ACHN (cell line): ENCODE measurements at regions not wholly inside any gene's neighbourhood (a gene's known extent, or its start where the extent isn't known, plus 50 kb on each side); places are given as distances from the start of the nearest gene placed in this dataset.

Source experiments
- DNase-seq: peaks from one replicate; pipeline ENCODE4 v3.0.0-alpha.2; 2015
- in situ Hi-C: cut with HindIII; loops from 2 replicates; pipeline ENCODE4 v1.10.0; 2017; ENCODE audit warnings: low sequenced_read_pairs, low pct_ligation_motif_present, low pct_unique_long_range_greater_than_20kb

DNA sequence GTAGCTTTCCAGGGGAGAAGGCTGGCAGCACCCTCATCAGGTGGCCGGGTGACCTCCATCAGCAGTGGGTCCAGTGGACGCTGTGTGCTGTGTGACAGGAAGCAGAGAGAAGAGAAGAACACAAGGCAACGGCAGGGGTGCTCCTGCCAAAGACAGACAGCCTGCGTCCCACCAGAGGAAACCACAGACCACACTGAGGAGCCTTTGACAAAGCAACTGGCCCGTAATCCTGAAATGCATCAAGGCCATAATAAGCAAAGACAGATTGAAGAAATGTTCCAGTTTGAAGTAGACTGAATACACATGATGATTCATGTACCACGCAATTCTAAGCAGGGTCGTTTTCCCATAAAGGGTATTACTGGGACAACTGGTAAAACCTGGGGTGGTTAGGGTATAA lies 172.4 kb downstream of the FBXO15 start:
- DNase-seq: no peak
- in situ Hi-C loops: no loop called here

DNA sequence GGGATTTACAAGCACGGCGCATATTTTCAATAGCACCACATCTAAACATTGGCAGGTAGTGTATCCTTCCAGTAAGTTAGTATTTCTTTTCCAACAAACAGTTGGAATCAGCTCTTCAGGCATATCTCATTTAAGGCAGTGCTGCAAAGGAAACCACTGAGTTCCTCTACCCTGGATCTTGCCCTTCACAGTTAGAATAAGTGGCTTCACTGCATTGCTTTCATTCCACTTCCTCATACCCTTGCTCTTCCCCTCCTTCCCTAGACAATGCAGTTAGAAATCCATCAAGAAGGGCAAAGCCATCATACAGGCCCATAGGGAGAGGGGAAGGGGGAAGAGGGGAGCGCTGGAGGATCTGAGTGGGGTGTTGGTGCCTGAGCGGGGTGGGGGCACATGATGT lies 173.7 kb downstream of the FBXO15 start:
- in situ Hi-C loops: no loop called here
- DNase-seq: no peak

DNA sequence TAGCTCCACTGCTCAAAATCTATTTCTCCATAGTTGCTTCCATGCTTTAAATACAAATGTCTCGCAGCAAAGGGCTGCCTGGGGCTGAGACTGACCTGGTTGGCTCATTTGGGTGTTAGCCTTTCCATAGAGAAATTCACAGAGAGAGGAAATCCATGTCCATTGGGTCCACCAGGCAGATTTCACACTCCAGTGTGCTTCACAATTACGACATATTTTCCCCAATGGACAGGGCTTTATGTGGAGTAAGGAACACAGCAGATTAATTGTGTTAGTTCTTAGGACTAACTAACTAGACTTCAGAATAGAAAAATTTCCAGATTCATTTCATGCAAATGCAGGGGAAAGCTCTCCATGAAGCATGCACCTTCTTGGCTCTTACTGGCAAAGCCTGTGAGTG lies 180.7 kb downstream of the FBXO15 start:
- DNase-seq: no peak
- in situ Hi-C loops: no loop called here

DNA sequence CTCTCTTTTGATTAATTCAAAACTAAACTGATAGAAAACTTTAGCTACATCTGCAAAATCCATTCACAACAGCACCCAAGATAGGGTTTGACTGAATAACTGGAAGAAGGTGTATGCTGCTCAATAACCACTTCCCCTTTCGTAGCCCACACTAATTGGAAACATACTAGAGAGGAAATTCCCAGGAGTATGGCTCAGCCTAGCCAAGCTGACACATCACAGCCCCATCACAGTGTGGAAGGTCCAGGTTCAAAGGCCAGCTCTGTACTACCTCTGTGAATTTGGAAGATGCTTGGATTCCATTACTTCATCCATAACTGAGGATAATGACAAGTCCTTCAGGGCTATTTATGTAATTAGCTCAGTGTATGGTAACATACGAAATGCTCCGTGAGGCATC lies 185.4 kb downstream of the FBXO15 start:
- in situ Hi-C loops: no loop called here
- no peak for DNase-seq

DNA sequence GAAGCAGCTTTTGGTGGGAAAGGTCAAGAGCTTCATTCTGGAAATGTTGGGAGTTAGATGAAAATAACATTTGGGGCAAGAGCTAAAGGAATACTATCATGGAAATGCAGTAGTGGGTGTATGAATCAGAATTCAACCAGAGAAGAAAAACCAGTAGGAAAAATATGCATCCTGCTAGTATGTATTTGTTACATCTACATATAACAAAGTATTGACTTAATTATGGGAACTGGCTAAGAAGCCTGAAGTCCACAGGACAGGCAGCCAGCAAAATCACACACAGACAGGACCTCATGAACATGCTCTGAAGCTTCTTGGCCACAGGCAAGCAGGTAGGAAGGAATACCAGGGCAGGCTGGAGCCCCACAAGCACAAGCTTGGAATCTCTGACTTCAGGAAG lies 185.8 kb downstream of the FBXO15 start:
- in situ Hi-C loops: no loop called here
- DNase-seq: no peak

DNA sequence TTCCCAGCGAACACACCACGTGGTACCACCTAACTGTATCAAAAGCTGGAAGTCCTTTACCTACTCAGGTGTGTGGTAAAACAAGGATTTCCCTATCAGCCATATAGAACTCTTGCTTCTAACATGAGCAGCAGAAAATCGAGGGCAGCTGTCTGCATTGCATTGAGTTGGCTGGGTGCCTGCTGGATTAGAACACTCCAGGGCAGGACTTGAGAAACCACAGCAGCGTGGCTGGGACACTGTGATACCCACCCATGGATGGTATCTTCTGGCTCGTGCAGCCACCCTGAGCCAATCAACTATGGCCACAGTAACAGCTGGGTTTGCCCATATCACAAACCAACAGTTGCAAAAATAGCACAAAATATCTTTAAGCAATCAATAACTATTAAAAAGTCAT lies 188.3 kb downstream of the FBXO15 start:
- no peak for DNase-seq
- in situ Hi-C loops: no loop called here

DNA sequence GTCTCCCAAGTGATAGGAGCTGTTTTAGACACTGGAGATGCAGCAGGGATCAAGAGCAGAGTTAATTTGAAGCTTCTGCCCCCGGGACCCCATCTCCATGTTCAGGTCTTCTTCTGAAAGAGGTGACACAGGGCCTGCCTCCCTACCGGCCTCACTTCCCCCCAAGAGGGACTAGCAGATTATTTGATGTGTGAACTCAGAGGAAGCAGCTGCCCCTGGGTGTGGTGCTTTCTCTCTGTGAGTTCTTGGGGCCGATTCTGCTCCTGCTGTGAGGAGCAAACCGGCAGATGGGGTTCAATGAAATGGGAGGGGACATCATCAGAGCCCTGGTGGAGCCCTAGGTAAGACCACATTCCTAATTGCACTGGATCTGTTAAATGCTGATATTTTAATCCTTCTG lies 193.4 kb downstream of the FBXO15 start:
- in situ Hi-C loops: no loop called here
- DNase-seq: no peak

DNA sequence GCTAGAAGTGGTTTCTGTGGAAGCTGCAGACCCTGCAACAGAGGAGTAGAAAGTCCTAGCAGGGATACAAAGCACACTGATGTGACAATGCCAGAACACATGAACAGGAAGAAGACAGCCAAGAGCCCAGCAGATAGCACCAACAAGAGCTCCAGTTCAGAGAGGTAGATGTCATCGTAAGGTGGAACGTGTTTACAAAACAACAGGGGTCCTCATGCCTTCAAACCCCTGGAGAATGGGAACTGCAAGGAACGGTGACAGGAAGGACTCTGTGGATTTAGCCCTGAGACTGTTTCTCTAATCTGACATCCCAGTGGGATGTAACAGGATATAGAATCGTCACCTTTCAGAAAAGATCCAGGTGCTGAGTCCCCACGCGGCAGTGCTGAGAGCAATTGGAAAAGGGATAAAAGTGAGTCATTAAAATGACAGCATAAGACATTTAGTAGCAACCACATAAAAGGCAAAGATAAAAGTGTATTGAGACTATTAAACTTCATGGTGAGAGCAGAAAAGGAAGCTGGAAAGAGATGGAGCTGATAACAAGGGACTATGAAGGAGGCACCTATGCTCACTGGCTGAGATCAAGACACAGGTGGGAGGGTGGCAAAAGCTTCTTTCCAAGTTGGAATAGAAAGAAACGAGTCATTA lies 195.2 kb downstream of the FBXO15 start:
- in situ Hi-C loops: no loop called here
- DNase-seq: no peak

DNA sequence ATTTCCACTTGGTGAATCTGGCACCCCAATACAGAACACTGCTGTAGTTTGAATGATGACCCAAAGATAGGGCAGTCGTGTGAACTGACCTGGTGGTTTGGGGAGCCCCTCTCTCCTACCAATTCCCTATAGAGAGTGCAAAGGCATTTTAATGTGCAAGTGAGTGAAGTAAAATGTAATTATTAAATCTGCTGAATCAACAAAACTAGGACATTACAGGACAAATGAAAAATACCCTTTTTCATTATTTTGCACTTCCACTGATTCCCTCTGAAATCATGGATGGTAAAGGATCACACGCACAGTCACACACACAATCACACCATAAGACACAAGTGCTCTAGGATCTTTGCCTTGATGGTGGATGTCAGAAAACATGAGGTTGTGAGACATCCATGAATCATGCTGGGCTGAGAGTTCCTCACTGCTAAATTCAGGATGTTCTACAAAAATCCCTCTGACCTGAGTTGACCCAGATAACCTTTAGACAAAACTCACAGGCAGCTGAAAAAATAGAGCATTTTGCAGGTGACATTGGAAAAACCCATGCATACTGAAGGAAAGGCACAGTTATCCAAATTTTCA lies 197.4 kb downstream of the FBXO15 start:
- in situ Hi-C loops: no loop called here

DNA sequence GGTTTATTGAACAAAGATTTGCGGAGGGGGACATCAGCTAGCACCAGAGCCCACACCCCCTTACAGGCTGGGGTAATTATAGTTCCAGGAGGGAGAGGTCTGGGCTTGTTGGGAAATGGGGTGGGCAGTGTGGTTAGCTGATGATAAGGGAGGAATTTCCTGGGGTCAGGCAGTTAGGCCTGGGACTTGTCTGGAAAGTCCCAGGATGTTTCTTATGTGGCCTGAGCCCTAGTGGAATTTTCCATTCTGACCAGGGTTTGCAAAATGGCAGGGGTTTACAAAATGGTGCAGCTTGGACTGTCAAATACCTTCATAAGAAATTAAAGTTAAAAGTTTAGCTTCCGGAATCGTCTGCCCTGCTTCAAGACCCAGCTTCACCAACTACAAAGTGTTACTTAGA lies 199.1 kb downstream of the FBXO15 start:
- DNase-seq: no peak
- in situ Hi-C loops: no loop called here

More for the DNA sequence above, 197.4 kb downstream of the FBXO15 start:
- DNase-seq: no peak

DNA sequence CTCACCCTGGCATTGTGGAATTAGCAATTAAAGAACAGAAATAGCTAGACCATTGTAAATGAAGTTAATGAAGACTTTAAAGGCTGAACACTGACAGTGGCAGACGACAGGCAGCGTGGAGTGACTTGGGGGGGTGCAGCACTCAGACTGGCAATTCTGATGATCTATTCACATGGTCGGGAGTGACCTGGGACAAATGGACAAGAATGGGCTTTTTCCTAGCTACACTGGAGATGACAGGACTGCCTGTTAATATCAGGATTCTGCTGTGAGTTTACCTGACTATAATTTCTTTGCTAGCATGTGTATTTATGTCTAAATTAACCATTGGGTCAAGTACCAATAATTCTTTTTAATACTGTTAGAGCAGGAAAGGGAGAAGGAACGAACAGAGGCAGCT lies 199.6 kb downstream of the FBXO15 start:
- in situ Hi-C loops: no loop called here
- DNase-seq: no peak

DNA sequence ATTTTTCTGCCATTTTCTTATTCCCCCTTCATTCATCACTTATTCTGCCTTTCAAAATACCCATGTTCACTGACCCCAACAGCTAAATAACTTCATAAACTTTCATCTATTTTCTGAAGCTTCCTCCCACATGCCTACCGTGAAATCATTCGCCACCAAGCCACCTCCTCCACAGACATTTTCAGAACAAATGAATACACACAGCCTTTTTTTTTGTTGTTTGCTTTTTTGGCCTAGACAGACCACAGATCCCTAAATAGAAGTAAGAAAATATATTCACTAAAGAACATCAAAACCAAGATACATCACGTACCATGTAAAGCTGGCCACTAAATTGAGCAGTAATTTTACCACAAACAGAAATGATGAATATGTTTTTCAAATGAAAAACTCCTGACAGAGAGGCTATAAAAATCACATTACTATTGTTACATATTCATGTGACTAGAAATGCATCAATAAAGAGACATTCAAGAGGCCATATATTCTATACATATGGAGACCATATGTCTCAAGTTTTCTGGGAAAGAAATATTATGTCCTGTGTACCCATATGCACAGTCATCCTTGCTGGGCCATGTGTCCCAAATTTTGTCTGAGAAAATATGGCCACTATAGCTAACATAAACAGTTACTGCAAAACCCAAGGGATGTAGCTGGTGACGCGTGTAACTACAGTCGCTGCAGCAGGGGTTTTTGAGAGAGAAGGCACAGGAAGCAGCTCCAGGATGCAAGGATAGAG lies 200.3 kb downstream of the FBXO15 start:
- no peak for DNase-seq
- in situ Hi-C loops: no loop called here

DNA sequence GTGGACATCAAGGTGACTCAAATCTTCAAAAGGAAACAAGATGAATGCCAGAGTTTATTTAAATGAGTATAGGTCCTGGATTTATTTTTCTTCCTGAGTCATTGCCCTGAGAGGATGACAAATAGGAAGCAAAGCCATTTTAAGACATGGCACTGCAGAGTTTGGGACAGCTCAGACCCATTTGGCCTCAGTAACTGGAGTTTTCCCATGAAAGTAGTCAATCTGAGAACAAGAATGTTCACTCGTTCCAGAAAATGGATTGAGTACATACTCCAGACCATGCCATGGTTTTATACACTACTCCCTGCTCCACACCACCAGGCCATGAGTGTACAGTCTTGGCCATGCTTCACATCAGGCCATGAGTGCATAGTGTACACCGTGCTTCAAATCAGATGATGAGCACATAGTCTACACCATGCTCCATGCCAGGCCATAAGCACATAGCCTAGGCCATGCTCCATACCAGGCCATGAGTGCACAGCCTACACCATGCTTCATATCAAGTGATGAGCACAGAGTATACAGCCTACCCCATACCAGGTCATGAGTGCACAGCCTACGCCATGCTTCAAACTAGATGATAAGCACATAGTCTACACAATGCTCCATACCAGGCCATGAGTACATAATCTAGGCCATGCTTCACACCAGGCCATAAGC lies 202.4 kb downstream of the FBXO15 start:
- in situ Hi-C loops: no loop called here
- no peak for DNase-seq

DNA sequence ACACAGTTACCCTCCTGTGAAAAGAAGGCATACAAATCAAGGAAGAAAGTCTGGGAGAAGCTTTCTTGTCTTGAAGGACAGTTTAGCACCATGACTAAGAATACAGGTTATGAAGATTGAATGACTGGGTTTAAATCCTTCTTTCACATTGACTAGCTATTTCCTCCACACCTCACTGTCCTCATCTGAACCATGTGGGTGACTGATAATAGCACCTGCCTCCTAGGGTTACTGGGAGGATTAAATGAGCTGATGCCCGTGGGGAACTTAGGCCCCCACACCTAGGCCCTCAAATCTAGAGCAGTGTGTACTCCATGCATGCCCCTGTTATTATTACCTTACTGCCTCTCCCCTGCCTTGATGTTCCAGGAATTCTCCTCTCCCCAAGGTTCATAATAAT lies 202.9 kb downstream of the FBXO15 start:
- no peak for DNase-seq
- in situ Hi-C loops: no loop called here

DNA sequence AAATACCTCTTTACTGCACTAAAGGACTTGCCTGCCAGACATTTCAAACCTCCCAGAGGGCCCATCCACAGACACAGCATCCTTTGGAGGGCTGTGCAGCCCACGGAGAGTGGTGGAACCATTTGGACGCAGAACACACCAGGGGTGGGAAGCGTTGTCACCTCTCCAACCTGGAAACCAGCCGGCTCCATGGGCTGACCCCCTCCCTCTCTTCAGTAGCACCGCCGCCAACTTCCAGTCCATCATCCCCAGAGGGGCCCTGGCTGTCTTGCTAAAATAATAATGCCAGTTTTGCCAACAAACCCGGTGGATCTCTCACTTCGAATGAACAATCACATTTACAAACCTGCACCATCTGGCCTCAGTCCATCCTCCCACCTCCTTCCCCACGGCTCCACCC lies 203.9 kb downstream of the FBXO15 start:
- in situ Hi-C loops: no loop called here
- no peak for DNase-seq

DNA sequence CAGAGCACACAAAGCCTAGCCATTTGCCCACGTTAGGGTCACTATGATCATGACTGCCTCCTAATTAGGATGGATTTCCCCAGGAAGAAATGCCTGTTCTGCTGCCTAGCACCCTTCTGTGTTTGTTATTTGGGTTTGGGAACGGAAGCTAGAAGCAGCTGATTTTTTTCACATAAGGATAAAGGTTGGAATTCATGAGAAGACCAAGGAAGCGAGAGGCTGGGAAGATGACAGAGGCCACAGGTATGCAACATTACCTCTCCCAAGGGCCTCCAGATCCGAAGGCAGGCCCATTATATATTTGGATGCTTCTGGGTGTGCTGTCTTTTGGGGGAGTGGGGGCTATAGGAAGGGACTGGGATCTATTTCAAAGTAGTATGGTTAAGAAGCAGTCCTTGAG lies 204.7 kb downstream of the FBXO15 start:
- DNase-seq: no peak
- in situ Hi-C loops: no loop called here

DNA sequence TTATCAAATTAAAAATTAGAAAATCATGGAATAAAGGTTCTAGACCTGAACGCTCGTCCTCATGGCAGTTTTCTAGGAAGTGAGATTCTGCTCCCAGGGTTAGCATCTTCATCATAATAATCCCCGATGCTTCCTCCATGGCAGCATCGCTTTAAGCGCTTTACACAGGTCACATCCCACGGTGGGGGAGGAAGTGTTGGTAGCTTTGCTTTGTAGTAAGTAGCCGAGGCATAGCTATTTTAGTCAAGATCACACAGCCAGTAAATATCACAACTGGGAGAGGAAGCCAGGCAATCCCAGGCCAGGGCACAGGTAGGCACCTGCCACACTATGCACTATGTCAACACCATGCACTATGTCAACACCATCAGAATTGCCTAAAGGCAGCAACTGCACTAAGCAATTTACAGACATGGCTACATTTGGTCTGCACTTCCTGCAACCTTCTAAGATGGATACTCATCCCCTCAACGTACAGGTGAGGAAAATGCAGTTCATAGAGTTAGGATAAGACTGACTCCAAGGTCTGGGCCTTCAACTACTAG lies 205.5 kb downstream of the FBXO15 start:
- in situ Hi-C loops: no loop called here
- DNase-seq: no peak

DNA sequence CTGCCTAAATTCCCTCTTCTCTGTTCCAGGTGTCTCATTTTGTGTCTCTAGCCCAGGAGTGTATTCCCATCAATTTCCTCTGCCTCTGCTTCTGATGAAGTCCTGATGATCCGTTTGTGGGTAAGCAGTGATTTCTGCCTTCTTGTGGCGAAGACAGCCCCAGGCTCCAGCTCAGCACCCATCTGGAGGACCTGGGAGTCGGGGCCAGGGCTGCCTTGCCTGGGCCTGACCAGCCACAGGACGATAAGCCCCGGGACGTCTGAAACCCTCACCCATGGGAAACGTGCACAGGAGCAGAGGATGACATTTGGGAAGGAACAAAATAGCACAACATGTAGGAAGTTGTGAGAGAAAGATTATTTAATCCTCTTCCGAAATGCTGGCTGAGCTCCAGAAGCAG lies 206.9 kb downstream of the FBXO15 start:
- DNase-seq: no peak
- in situ Hi-C loops: no loop called here

DNA sequence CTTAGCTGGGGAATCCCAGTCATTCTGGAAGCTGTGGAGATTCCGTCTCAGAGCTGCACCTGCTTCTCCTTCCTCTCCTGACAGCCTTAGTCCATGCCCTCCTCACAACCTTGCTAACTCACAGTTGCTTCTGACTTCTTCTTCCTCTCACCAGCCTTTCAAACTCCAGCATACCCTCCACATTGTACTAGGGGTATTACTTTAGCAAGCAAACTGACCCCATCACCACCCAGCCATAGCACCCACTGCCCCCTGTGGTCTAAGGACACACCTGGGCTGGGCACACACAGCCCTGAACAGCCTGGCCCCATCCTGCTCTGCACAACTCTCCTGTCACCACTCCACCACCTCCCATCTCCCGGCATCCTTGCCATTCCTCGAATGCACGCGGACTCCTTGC lies 208.2 kb downstream of the FBXO15 start:
- in situ Hi-C loops: no loop called here
- no peak for DNase-seq
